Lower leg skin (tissue), 3 donors: ENCODE measurements at regions not wholly inside any gene's neighbourhood (a gene's known extent, or its start where the extent isn't known, plus 50 kb on each side); places are given as distances from the start of the nearest gene placed in this dataset.

Source experiments
- POLR2A ChIP-seq, 2 donors: fragments of 450-650 bp; IDR thresholded peaks; one replicate each; pipeline ENCODE4 v1.6.1; 2016 to 2017; ENCODE audit warnings: antibody characterized with exemption in 2 of 2, mild to moderate bottlenecking in 1 of 2, moderate library complexity in 1 of 2
- TF ChIP-seq, protein P1 (sequence below), 3 donors: fragments of 450-650 bp; IDR thresholded peaks; one replicate each; pipeline ENCODE4 v1.5.1; 2016; ENCODE audit warnings: antibody characterized with exemption in 3 of 3, mild to moderate bottlenecking in 3 of 3, moderate library complexity in 2 of 3

GRCh38 chr13:109332506-109333499 is 453.6 kb downstream of the IRS2 start:
- TF ChIP-seq, protein P1, sequence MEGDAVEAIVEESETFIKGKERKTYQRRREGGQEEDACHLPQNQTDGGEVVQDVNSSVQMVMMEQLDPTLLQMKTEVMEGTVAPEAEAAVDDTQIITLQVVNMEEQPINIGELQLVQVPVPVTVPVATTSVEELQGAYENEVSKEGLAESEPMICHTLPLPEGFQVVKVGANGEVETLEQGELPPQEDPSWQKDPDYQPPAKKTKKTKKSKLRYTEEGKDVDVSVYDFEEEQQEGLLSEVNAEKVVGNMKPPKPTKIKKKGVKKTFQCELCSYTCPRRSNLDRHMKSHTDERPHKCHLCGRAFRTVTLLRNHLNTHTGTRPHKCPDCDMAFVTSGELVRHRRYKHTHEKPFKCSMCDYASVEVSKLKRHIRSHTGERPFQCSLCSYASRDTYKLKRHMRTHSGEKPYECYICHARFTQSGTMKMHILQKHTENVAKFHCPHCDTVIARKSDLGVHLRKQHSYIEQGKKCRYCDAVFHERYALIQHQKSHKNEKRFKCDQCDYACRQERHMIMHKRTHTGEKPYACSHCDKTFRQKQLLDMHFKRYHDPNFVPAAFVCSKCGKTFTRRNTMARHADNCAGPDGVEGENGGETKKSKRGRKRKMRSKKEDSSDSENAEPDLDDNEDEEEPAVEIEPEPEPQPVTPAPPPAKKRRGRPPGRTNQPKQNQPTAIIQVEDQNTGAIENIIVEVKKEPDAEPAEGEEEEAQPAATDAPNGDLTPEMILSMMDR (IDR thresholded peaks at IDR 0.05), result no peak
- no peak for TF ChIP-seq POLR2A (IDR thresholded peaks at IDR 0.05)
